ENCODE measurements at regions not wholly inside any gene's neighbourhood (a gene's known extent, or its start where the extent isn't known, plus 50 kb on each side); places are given as distances from the start of the nearest gene placed in this dataset.

DNA sequence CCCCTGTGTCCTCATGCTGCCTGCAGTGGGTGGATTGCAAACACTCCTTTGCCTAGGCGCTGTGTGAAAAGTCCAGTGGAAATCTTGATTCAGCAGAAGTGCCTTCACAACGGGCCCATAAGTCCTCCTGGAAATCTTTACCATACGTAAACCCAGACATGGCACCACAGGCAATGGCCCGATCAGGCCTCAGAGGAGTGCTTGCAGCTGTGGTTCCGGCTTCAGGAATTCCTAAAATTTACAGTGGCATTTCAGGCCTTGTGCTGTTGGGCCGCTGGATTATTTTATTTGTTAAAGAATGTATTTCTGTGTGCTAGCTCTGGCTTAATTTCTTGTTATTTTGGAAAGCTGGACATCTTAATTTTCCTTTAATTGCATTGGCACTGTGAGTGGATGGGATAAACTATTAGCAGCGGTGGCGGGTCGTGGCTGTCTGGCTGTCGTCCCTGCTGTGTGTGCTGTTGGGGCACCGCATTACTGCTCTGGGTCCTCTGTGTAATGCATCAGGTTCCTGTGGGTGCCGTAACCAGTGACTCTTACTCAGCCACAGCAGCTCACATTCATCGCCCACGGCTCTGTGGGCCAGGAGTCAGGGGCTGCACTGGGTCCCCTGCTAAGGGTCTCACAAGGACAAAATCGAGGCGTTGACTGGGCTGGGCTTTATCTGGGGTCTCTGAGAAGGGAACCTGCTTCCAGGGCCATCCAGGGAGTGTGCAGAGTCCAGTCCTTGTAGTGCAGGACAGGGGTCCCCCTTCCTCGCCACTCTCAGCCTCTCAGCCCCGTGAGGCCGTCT lies 73.1 kb downstream of the RTP5 start:
- TF ChIP-seq POLR2A (IDR thresholded peaks at IDR 0.05; ENCODE audit: borderline replicate concordance, extremely low read depth, insufficient read depth, insufficient read length) (no peak), ELF1 (IDR thresholded peaks at IDR 0.05; ENCODE audit: borderline replicate concordance, low read depth) (no peak), FOSL1 (IDR thresholded peaks at IDR 0.05; ENCODE audit: low read depth) (no peak), RAD21 (IDR thresholded peaks at IDR 0.05; ENCODE audit: low read depth) (no peak), YY1 (IDR thresholded peaks at IDR 0.05; ENCODE audit: extremely low read depth, insufficient replicate concordance, low read depth, low read length) (no peak), ZFX (IDR thresholded peaks at IDR 0.05) (no peak), EZH2 (IDR thresholded peaks at IDR 0.05) (no peak), EGR1 (IDR thresholded peaks at IDR 0.05; ENCODE audit: low read depth) (no peak), CEBPB (IDR thresholded peaks at IDR 0.05; ENCODE audit: low read depth) (no peak), JUND (IDR thresholded peaks at IDR 0.05) (no peak), SP1 (IDR thresholded peaks at IDR 0.05; ENCODE audit: low read depth) (no peak), SIN3A (IDR thresholded peaks at IDR 0.05; ENCODE audit: low read depth) (no peak)
- TF ChIP-seq, protein P1, sequence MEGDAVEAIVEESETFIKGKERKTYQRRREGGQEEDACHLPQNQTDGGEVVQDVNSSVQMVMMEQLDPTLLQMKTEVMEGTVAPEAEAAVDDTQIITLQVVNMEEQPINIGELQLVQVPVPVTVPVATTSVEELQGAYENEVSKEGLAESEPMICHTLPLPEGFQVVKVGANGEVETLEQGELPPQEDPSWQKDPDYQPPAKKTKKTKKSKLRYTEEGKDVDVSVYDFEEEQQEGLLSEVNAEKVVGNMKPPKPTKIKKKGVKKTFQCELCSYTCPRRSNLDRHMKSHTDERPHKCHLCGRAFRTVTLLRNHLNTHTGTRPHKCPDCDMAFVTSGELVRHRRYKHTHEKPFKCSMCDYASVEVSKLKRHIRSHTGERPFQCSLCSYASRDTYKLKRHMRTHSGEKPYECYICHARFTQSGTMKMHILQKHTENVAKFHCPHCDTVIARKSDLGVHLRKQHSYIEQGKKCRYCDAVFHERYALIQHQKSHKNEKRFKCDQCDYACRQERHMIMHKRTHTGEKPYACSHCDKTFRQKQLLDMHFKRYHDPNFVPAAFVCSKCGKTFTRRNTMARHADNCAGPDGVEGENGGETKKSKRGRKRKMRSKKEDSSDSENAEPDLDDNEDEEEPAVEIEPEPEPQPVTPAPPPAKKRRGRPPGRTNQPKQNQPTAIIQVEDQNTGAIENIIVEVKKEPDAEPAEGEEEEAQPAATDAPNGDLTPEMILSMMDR (IDR thresholded peaks at IDR 0.05 in 2 of 3, conservative IDR thresholded peaks at IDR 0.05 in 1 of 3; ENCODE audit: borderline replicate concordance in 1 of 3, insufficient read depth in 1 of 3, low read depth in 2 of 3, low read length in 2 of 3) = no peak
- TF ChIP-seq, protein P2, sequence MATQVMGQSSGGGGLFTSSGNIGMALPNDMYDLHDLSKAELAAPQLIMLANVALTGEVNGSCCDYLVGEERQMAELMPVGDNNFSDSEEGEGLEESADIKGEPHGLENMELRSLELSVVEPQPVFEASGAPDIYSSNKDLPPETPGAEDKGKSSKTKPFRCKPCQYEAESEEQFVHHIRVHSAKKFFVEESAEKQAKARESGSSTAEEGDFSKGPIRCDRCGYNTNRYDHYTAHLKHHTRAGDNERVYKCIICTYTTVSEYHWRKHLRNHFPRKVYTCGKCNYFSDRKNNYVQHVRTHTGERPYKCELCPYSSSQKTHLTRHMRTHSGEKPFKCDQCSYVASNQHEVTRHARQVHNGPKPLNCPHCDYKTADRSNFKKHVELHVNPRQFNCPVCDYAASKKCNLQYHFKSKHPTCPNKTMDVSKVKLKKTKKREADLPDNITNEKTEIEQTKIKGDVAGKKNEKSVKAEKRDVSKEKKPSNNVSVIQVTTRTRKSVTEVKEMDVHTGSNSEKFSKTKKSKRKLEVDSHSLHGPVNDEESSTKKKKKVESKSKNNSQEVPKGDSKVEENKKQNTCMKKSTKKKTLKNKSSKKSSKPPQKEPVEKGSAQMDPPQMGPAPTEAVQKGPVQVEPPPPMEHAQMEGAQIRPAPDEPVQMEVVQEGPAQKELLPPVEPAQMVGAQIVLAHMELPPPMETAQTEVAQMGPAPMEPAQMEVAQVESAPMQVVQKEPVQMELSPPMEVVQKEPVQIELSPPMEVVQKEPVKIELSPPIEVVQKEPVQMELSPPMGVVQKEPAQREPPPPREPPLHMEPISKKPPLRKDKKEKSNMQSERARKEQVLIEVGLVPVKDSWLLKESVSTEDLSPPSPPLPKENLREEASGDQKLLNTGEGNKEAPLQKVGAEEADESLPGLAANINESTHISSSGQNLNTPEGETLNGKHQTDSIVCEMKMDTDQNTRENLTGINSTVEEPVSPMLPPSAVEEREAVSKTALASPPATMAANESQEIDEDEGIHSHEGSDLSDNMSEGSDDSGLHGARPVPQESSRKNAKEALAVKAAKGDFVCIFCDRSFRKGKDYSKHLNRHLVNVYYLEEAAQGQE (IDR thresholded peaks at IDR 0.05; ENCODE audit: low read depth) = no peak
